ENCODE measurements at regions not wholly inside any gene's neighbourhood (a gene's known extent, or its start where the extent isn't known, plus 50 kb on each side); places are given as distances from the start of the nearest gene placed in this dataset.

GRCh38 chr6:105593056-105593690 is 190.3 kb upstream of the PREP start:
- WGBS (ENCODE audit: missing lambda C conversion rate) = 80% methylated on average over 4 of the region's 4 CpGs
- FAIRE-seq (no peak), ATAC-seq (no peak), DNase-seq (ENCODE audit: low read depth in 1 of 2, low spot score in 1 of 2) (no peak)
- TF ChIP-seq REST (IDR thresholded peaks at IDR 0.05) (no peak), USF2 (IDR thresholded peaks at IDR 0.05) (no peak), ZFP36 (IDR thresholded peaks at IDR 0.05; ENCODE audit: borderline replicate concordance, partially characterized antibody) (no peak), RAD21 (conservative IDR thresholded peaks at IDR 0.05 in 1 of 2, IDR thresholded peaks at IDR 0.05 in 1 of 2) (no peak), ELK1 (IDR thresholded peaks at IDR 0.05; ENCODE audit: low read depth, low read length) (no peak), HOXB13 (CRISPR knock-in tag; IDR thresholded peaks at IDR 0.05; ENCODE audit: low read depth) (no peak), FOSL2 (IDR thresholded peaks at IDR 0.05) (no peak), FOSL2 (CRISPR knock-in tag; IDR thresholded peaks at IDR 0.05) (no peak), MAX (IDR thresholded peaks at IDR 0.05) (no peak), MYC (IDR thresholded peaks at IDR 0.05; ENCODE audit: borderline replicate concordance, low read length) (no peak), PHF8 (IDR thresholded peaks at IDR 0.05; ENCODE audit: borderline replicate concordance, low read depth) (no peak), FOXS1 (CRISPR knock-in tag; IDR thresholded peaks at IDR 0.05) (no peak), CHD4 (IDR thresholded peaks at IDR 0.05; ENCODE audit: borderline replicate concordance) (no peak), POLR2AphosphoS2 (conservative IDR thresholded peaks at IDR 0.05; ENCODE audit: low read length) (no peak), TFCP2L1 (CRISPR knock-in tag; IDR thresholded peaks at IDR 0.05) (no peak), BHLHE40 (IDR thresholded peaks at IDR 0.05; ENCODE audit: low read depth, low read length) (no peak), CEBPB (IDR thresholded peaks at IDR 0.05) (no peak)
- CTCF ChIA-PET = no interaction called here
- Histone ChIP-seq H3K27ac (peak overlapping the region; percentile 98 to 99), H3K9me3 (no peaks in the 10 kb centered on the region), H3K4me3 (no peak overlapping the region), H3K4me2 (peak overlapping the region; percentile 39; the same call in 1 of the 3 replicates), H3K4me1 (peaks cover 84% of the 10 kb centered on the region)
- POLR2A ChIA-PET = interaction anchor here (2.0 kb wide), 1 partner anchor 493 kb away, joined by 4 read pairs; the partner anchor contains the start of gene PRDM1

GRCh38 chr6:105592329-105592728 is 189.4 kb upstream of the PREP start:
- Histone ChIP-seq H3K4me1 (peaks cover 80% of the 10 kb centered on the region), H3K4me3 (no peak overlapping the region), H3K27ac (peak overlapping the region; percentile 98 to 99), H3K9me3 (no peaks in the 10 kb centered on the region), H3K4me2 (peak overlapping the region; percentile 39)
- CTCF ChIA-PET = no interaction called here
- ATAC-seq (peak; percentile 55 to 69; a peak in 5 of 6 replicates), FAIRE-seq (no peak), DNase-seq (ENCODE audit: low read depth in 1 of 2, low spot score in 1 of 2) (peak; percentile 10 to 88)
- POLR2A ChIA-PET = no interaction called here
- no peak for TF ChIP-seq RARB (CRISPR knock-in tag; IDR thresholded peaks at IDR 0.05)
- peak; percentile 59 for TF ChIP-seq JUNB (IDR thresholded peaks at IDR 0.05)
- peak in 1 of 2 experiments; percentile 2; a peak in 1 of 5 replicates for TF ChIP-seq RAD21 (conservative IDR thresholded peaks at IDR 0.05 in 1 of 2, IDR thresholded peaks at IDR 0.05 in 1 of 2)
- no peak for TF ChIP-seq PHF8 (IDR thresholded peaks at IDR 0.05; ENCODE audit: borderline replicate concordance, low read depth)
- TF ChIP-seq JUN (IDR thresholded peaks at IDR 0.05) = peak in 1 of 2 experiments; percentile 39; a peak in 1 of 5 replicates
- peak; percentile 71 for TF ChIP-seq HOXB5 (CRISPR knock-in tag; IDR thresholded peaks at IDR 0.05)
- no peak for TF ChIP-seq KDM5A (IDR thresholded peaks at IDR 0.05)
- peak; percentile 34; the same call in 1 of the 2 replicates for TF ChIP-seq FOSL2 (IDR thresholded peaks at IDR 0.05)
- TF ChIP-seq FOSL2 (CRISPR knock-in tag; IDR thresholded peaks at IDR 0.05) = peak; percentile 63
- TF ChIP-seq EP300 (IDR thresholded peaks at IDR 0.05) = peak in 1 of 2 experiments; percentile 50; a peak in 1 of 5 replicates
- peak; percentile 76; the same call in 1 of the 2 replicates for TF ChIP-seq GATA3 (IDR thresholded peaks at IDR 0.05; ENCODE audit: borderline replicate concordance)
- TF ChIP-seq POLR2A (IDR thresholded peaks at IDR 0.05; ENCODE audit: low read length) = no peak
- 40% methylated on average over 2 of the region's 2 CpGs for WGBS (ENCODE audit: missing lambda C conversion rate)
